Epithelial cell of proximal tubule (primary cell): ENCODE measurements at regions not wholly inside any gene's neighbourhood (a gene's known extent, or its start where the extent isn't known, plus 50 kb on each side); places are given as distances from the start of the nearest gene placed in this dataset.

Experiments
- DNase-seq: peaks from one replicate; pipeline ENCODE4 v3.0.0-alpha.2; 2011; ENCODE audit warnings: low read depth
- H3K4me3 ChIP-seq: 2 replicates; pipeline ENCODE4 v1.5.1; 2011; ENCODE audit warnings: low read depth, mild to moderate bottlenecking, low read length
- CTCF ChIP-seq: conservative IDR thresholded peaks from 2 replicates; pipeline ENCODE4 v1.5.1; 2012; ENCODE audit warnings: low read depth, mild to moderate bottlenecking, low read length

GRCh38 chr1:184260382-184260781 is 126.4 kb upstream of the C1orf21 start:
- no peak for TF ChIP-seq CTCF
- DNase-seq: no peak

GRCh38 chr1:184262109-184262508 is 124.7 kb upstream of the C1orf21 start:
- H3K4me3 ChIP-seq: no peak overlapping the region
- DNase-seq: no peak
- no peak for TF ChIP-seq CTCF

More at GRCh38 chr1:184260382-184260781, 126.4 kb upstream of the C1orf21 start:
- no peak overlapping the region for H3K4me3 ChIP-seq

GRCh38 chr1:184267747-184268146 is 119.1 kb upstream of the C1orf21 start:
- DNase-seq: no peak
- H3K4me3 ChIP-seq: no peak overlapping the region
- no peak for TF ChIP-seq CTCF

- no peak for DNase-seq
- TF ChIP-seq CTCF: no peak
- H3K4me3 ChIP-seq: no peak overlapping the region
These were observed 116.3 kb upstream of the C1orf21 start for GRCh38 chr1:184270556-184270955.

- peak; percentile 10 for DNase-seq
- TF ChIP-seq CTCF: no peak
- no peak overlapping the region for H3K4me3 ChIP-seq
These were observed 114.5 kb upstream of the C1orf21 start for GRCh38 chr1:184272175-184272866.

GRCh38 chr1:184276416-184276815 is 110.4 kb upstream of the C1orf21 start:
- H3K4me3 ChIP-seq: no peak overlapping the region
- no peak for DNase-seq
- TF ChIP-seq CTCF: no peak

- no peak for TF ChIP-seq CTCF
- H3K4me3 ChIP-seq: no peak overlapping the region
- no peak for DNase-seq
These were observed 106.8 kb upstream of the C1orf21 start for GRCh38 chr1:184279911-184280458.
